ENCODE measurements at regions not wholly inside any gene's neighbourhood (a gene's known extent, or its start where the extent isn't known, plus 50 kb on each side); places are given as distances from the start of the nearest gene placed in this dataset.

- no peak overlapping the region for H4K5ac ChIP-seq (ENCODE audit: low read length)
- H3K18ac ChIP-seq (ENCODE audit: low read length): no peak overlapping the region
- no peaks in the 10 kb centered on the region for H3K36me3 ChIP-seq (ENCODE audit: control insufficient read depth, insufficient read depth, low read length)
- no peak overlapping the region for H3K56ac ChIP-seq (ENCODE audit: low read length)
- no peak overlapping the region for H4K8ac ChIP-seq (ENCODE audit: low read depth, low read length)
- no peak overlapping the region for H3K23ac ChIP-seq (ENCODE audit: low read length)
- no peaks in the 10 kb centered on the region for H3K79me1 ChIP-seq (ENCODE audit: low read length)
- H2BK5ac ChIP-seq (ENCODE audit: low read length): no peak overlapping the region
- no peaks in the 10 kb centered on the region for H3K79me2 ChIP-seq (ENCODE audit: control insufficient read depth, insufficient read depth, low read length)
- no peak overlapping the region for H3K4me3 ChIP-seq (ENCODE audit: low read length)
- no peak overlapping the region for H2BK15ac ChIP-seq (replicated peaks; ENCODE audit: low read depth)
- no peak for DNase-seq
- no peak overlapping the region for H2AK5ac ChIP-seq (ENCODE audit: low read length)
- no CpG with 5 or more reads among the region's 6 CpGs for WGBS (ENCODE audit: extremely low coverage, insufficient coverage, low lambda C conversion rate)
- no peak overlapping the region for H3K9ac ChIP-seq (ENCODE audit: low read length)
- no peak overlapping the region for H3K27ac ChIP-seq (ENCODE audit: low read depth, low read length)
- H3K27me3 ChIP-seq (ENCODE audit: insufficient read depth, low read length, poor library complexity): no peaks in the 10 kb centered on the region
- no peak overlapping the region for H3K4ac ChIP-seq (ENCODE audit: low read depth, low read length)
- no peak overlapping the region for H3K4me2 ChIP-seq (ENCODE audit: low read length)
- H2BK120ac ChIP-seq (ENCODE audit: low read depth, low read length): no peak overlapping the region
- no peaks in the 10 kb centered on the region for H3K4me1 ChIP-seq (ENCODE audit: control insufficient read depth, low read depth, low read length)
Observed at GRCh38 chr18:70463085-70463484, 174.2 kb downstream of the SOCS6 start.

GRCh38 chr18:70462078-70462439 is 173.2 kb downstream of the SOCS6 start:
- no peak overlapping the region for H3K23ac ChIP-seq (ENCODE audit: low read length)
- no peaks in the 10 kb centered on the region for H3K27me3 ChIP-seq (ENCODE audit: insufficient read depth, low read length, poor library complexity)
- H3K36me3 ChIP-seq (ENCODE audit: control insufficient read depth, insufficient read depth, low read length): no peaks in the 10 kb centered on the region
- WGBS (ENCODE audit: extremely low coverage, insufficient coverage, low lambda C conversion rate): no CpG with 5 or more reads among the region's 3 CpGs
- no peak for DNase-seq
- H3K4me3 ChIP-seq (ENCODE audit: low read length): no peak overlapping the region
- no peak overlapping the region for H2BK120ac ChIP-seq (ENCODE audit: low read depth, low read length)
- no peak overlapping the region for H3K9ac ChIP-seq (ENCODE audit: low read length)
- no peak overlapping the region for H3K18ac ChIP-seq (ENCODE audit: low read length)
- no peaks in the 10 kb centered on the region for H3K79me2 ChIP-seq (ENCODE audit: control insufficient read depth, insufficient read depth, low read length)
- no peaks in the 10 kb centered on the region for H3K79me1 ChIP-seq (ENCODE audit: low read length)
- H3K4ac ChIP-seq (ENCODE audit: low read depth, low read length): no peak overlapping the region
- H3K4me1 ChIP-seq (ENCODE audit: control insufficient read depth, low read depth, low read length): no peaks in the 10 kb centered on the region
- no peak overlapping the region for H4K8ac ChIP-seq (ENCODE audit: low read depth, low read length)
- no peak overlapping the region for H3K27ac ChIP-seq (ENCODE audit: low read depth, low read length)
- no peak overlapping the region for H2BK5ac ChIP-seq (ENCODE audit: low read length)
- H2BK15ac ChIP-seq (replicated peaks; ENCODE audit: low read depth): no peak overlapping the region
- H4K5ac ChIP-seq (ENCODE audit: low read length): no peak overlapping the region
- H3K4me2 ChIP-seq (ENCODE audit: low read length): no peak overlapping the region
- no peak overlapping the region for H3K56ac ChIP-seq (ENCODE audit: low read length)
- no peak overlapping the region for H2AK5ac ChIP-seq (ENCODE audit: low read length)

GRCh38 chr18:70461323-70462077 is 172.7 kb downstream of the SOCS6 start:
- Histone ChIP-seq H2BK15ac (replicated peaks; ENCODE audit: low read depth) (no peak overlapping the region), H3K9ac (ENCODE audit: low read length) (no peak overlapping the region), H3K4me2 (ENCODE audit: low read length) (no peak overlapping the region), H3K4me3 (ENCODE audit: low read length) (no peak overlapping the region), H3K36me3 (ENCODE audit: control insufficient read depth, insufficient read depth, low read length) (no peaks in the 10 kb centered on the region), H3K18ac (ENCODE audit: low read length) (no peak overlapping the region), H3K79me1 (ENCODE audit: low read length) (no peaks in the 10 kb centered on the region), H3K4ac (ENCODE audit: low read depth, low read length) (no peak overlapping the region), H2BK120ac (ENCODE audit: low read depth, low read length) (no peak overlapping the region), H3K4me1 (ENCODE audit: control insufficient read depth, low read depth, low read length) (no peaks in the 10 kb centered on the region), H3K56ac (ENCODE audit: low read length) (no peak overlapping the region), H3K27ac (ENCODE audit: low read depth, low read length) (no peak overlapping the region), H3K79me2 (ENCODE audit: control insufficient read depth, insufficient read depth, low read length) (no peaks in the 10 kb centered on the region), H3K23ac (ENCODE audit: low read length) (no peak overlapping the region), H4K8ac (ENCODE audit: low read depth, low read length) (no peak overlapping the region), H2AK5ac (ENCODE audit: low read length) (no peak overlapping the region), H3K27me3 (ENCODE audit: insufficient read depth, low read length, poor library complexity) (no peaks in the 10 kb centered on the region), H4K5ac (ENCODE audit: low read length) (no peak overlapping the region), H2BK5ac (ENCODE audit: low read length) (no peak overlapping the region)
- DNase-seq: no peak
- WGBS (ENCODE audit: extremely low coverage, insufficient coverage, low lambda C conversion rate): no CpG with 5 or more reads among the region's 11 CpGs

- Histone ChIP-seq H3K4me1 (ENCODE audit: control insufficient read depth, low read depth, low read length) (no peaks in the 10 kb centered on the region), H2BK5ac (ENCODE audit: low read length) (no peak overlapping the region), H3K79me2 (ENCODE audit: control insufficient read depth, insufficient read depth, low read length) (no peaks in the 10 kb centered on the region), H3K27ac (ENCODE audit: low read depth, low read length) (no peak overlapping the region), H3K36me3 (ENCODE audit: control insufficient read depth, insufficient read depth, low read length) (no peaks in the 10 kb centered on the region), H2BK120ac (ENCODE audit: low read depth, low read length) (no peak overlapping the region), H3K9ac (ENCODE audit: low read length) (no peak overlapping the region), H3K4ac (ENCODE audit: low read depth, low read length) (no peak overlapping the region), H3K23ac (ENCODE audit: low read length) (no peak overlapping the region), H2AK5ac (ENCODE audit: low read length) (no peak overlapping the region), H2BK15ac (replicated peaks; ENCODE audit: low read depth) (no peak overlapping the region), H3K56ac (ENCODE audit: low read length) (no peak overlapping the region), H3K18ac (ENCODE audit: low read length) (no peak overlapping the region), H4K5ac (ENCODE audit: low read length) (no peak overlapping the region), H3K27me3 (ENCODE audit: insufficient read depth, low read length, poor library complexity) (no peaks in the 10 kb centered on the region), H3K4me2 (ENCODE audit: low read length) (no peak overlapping the region), H3K79me1 (ENCODE audit: low read length) (no peaks in the 10 kb centered on the region), H4K8ac (ENCODE audit: low read depth, low read length) (no peak overlapping the region), H3K4me3 (ENCODE audit: low read length) (no peak overlapping the region)
- WGBS (ENCODE audit: extremely low coverage, insufficient coverage, low lambda C conversion rate): no CpG with 5 or more reads among the region's 5 CpGs
- DNase-seq: no peak
Observed at GRCh38 chr18:70459731-70460130, 170.9 kb downstream of the SOCS6 start.

GRCh38 chr18:70459251-70459650 is 170.4 kb downstream of the SOCS6 start:
- H4K5ac ChIP-seq (ENCODE audit: low read length): no peak overlapping the region
- H2BK5ac ChIP-seq (ENCODE audit: low read length): no peak overlapping the region
- DNase-seq: no peak
- H3K79me1 ChIP-seq (ENCODE audit: low read length): no peaks in the 10 kb centered on the region
- H3K18ac ChIP-seq (ENCODE audit: low read length): no peak overlapping the region
- H3K4me1 ChIP-seq (ENCODE audit: control insufficient read depth, low read depth, low read length): no peaks in the 10 kb centered on the region
- no peaks in the 10 kb centered on the region for H3K36me3 ChIP-seq (ENCODE audit: control insufficient read depth, insufficient read depth, low read length)
- H3K4me2 ChIP-seq (ENCODE audit: low read length): no peak overlapping the region
- no peak overlapping the region for H3K27ac ChIP-seq (ENCODE audit: low read depth, low read length)
- WGBS (ENCODE audit: extremely low coverage, insufficient coverage, low lambda C conversion rate): 100% methylated on average over 1 of the region's 4 CpGs
- H3K23ac ChIP-seq (ENCODE audit: low read length): no peak overlapping the region
- H4K8ac ChIP-seq (ENCODE audit: low read depth, low read length): no peak overlapping the region
- no peak overlapping the region for H3K56ac ChIP-seq (ENCODE audit: low read length)
- H3K79me2 ChIP-seq (ENCODE audit: control insufficient read depth, insufficient read depth, low read length): no peaks in the 10 kb centered on the region
- no peak overlapping the region for H2BK15ac ChIP-seq (replicated peaks; ENCODE audit: low read depth)
- no peak overlapping the region for H3K9ac ChIP-seq (ENCODE audit: low read length)
- no peak overlapping the region for H2AK5ac ChIP-seq (ENCODE audit: low read length)
- H3K4ac ChIP-seq (ENCODE audit: low read depth, low read length): no peak overlapping the region
- no peak overlapping the region for H2BK120ac ChIP-seq (ENCODE audit: low read depth, low read length)
- H3K4me3 ChIP-seq (ENCODE audit: low read length): no peak overlapping the region
- no peaks in the 10 kb centered on the region for H3K27me3 ChIP-seq (ENCODE audit: insufficient read depth, low read length, poor library complexity)

- H3K79me1 ChIP-seq (ENCODE audit: low read length): no peaks in the 10 kb centered on the region
- DNase-seq: no peak
- no peak overlapping the region for H3K27ac ChIP-seq (ENCODE audit: low read depth, low read length)
- H3K56ac ChIP-seq (ENCODE audit: low read length): no peak overlapping the region
- no peaks in the 10 kb centered on the region for H3K79me2 ChIP-seq (ENCODE audit: control insufficient read depth, insufficient read depth, low read length)
- no peaks in the 10 kb centered on the region for H3K36me3 ChIP-seq (ENCODE audit: control insufficient read depth, insufficient read depth, low read length)
- no peak overlapping the region for H3K9ac ChIP-seq (ENCODE audit: low read length)
- no peak overlapping the region for H2BK15ac ChIP-seq (replicated peaks; ENCODE audit: low read depth)
- no peak overlapping the region for H2BK5ac ChIP-seq (ENCODE audit: low read length)
- no peak overlapping the region for H3K18ac ChIP-seq (ENCODE audit: low read length)
- H2BK120ac ChIP-seq (ENCODE audit: low read depth, low read length): no peak overlapping the region
- H3K4ac ChIP-seq (ENCODE audit: low read depth, low read length): no peak overlapping the region
- no CpG with 5 or more reads among the region's 3 CpGs for WGBS (ENCODE audit: extremely low coverage, insufficient coverage, low lambda C conversion rate)
- H3K27me3 ChIP-seq (ENCODE audit: insufficient read depth, low read length, poor library complexity): no peaks in the 10 kb centered on the region
- H2AK5ac ChIP-seq (ENCODE audit: low read length): no peak overlapping the region
- no peak overlapping the region for H4K8ac ChIP-seq (ENCODE audit: low read depth, low read length)
- H3K4me2 ChIP-seq (ENCODE audit: low read length): no peak overlapping the region
- no peak overlapping the region for H3K4me3 ChIP-seq (ENCODE audit: low read length)
- no peak overlapping the region for H3K23ac ChIP-seq (ENCODE audit: low read length)
- H4K5ac ChIP-seq (ENCODE audit: low read length): no peak overlapping the region
- H3K4me1 ChIP-seq (ENCODE audit: control insufficient read depth, low read depth, low read length): no peaks in the 10 kb centered on the region
Observed at GRCh38 chr18:70457788-70458187, 168.9 kb downstream of the SOCS6 start.
